Right renal cortex interstitium (tissue), 3 donors: ENCODE measurements at regions not wholly inside any gene's neighbourhood (a gene's known extent, or its start where the extent isn't known, plus 50 kb on each side); places are given as distances from the start of the nearest gene placed in this dataset.

Experiments
- DNase-seq, 3 donors: peaks; one replicate each; pipeline ENCODE4 v3.0.0-alpha.2; 2013; ENCODE audit warnings: low read depth in 3 of 3, low spot score in 2 of 3

DNA sequence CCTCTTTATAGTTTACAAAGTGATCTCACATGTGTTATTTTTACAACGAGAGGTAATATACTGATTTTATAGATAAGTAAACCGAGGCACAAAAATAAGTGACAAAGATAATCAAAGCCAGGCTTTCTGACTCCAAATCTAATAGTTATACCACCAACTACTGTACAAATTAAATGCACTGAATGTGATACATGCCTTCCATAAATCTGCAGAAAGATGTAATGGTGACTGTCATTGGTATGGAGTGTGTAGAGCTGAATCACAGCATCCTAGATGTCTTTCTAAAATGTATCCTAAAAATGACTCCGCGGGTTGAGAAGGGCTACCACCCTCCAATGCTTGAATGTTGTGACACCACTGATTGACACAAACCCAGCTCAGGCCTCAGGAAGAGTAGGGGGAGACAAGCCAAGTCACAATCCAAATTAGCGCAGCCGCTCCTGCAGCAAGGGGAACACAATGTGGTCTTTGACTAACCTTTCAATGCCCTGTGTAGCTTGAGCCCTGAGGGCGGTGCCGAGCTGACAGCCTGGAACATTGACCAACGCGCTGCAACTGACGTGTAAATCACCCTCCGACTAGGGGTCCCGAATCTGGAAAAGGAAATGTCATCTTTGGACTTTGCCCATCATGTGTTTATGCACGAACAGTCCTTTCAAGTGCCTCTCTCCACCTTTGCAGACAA lies 136.8 kb downstream of the OLIG3 start:
- DNase-seq: no peak

DNA sequence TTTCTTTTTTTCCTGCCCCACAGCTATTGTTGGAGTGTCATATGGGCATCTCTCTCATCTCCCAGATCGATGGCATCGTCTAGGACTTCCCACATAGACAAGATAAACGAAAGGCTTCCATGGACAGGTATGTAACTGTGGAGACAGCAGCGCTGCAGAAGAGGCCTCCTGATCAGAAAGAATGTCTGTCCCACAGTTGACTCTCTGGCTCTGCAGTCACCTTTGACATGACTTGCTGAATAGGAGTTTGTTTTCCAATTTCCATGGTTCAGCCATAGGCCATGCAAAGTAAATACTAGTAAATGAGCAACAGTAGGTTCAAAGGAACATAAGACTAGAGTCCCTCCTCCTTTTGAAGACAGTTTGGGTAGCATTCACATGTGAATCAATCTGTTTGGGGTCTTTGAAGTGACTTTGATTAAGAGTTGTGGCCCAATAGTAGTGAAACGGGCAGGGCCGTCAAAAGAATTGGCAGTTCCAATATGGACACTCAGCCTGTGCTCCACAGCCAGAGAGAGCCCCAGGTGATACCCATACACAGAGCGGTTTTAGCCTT lies 134.7 kb upstream of the IFNGR1 start:
- DNase-seq: no peak

DNA sequence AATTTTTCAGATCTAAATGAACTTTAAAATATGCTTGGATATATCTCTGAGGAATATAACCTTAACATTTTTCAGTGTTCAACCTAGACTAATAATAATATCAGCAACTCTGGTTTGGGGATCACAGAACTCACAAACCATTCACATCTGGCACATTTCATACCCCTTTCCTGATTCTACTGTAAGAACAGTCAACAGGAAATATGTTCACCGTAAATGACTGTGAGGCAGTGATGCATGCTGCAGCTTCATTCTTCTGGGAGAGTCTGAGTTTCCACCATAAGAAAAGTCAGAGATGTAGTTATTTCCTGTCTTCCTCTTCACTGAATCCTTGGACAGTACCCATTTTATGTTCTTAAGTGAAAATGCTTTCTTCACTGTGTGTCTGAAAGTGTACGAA lies 134.2 kb upstream of the IFNGR1 start:
- DNase-seq: no peak

DNA sequence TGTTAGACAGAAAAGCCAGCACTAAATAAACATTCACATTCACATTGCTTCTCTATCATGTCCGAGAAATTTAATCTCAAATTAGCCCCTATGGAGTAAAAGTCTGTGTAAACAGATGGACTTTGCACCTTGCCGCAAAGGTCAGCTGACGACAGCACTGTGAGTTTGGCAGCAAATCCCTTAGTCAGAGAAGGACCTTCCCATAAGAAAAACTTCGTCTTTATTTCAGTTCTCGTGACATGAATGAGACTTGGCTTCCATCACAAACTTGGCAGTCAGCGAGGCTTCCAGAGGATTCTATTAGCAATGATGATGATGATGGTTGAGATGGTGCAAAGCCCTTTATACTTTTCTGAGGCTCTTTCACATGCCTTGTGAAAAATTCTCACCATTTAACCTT lies 133.7 kb upstream of the IFNGR1 start:
- no peak for DNase-seq

DNA sequence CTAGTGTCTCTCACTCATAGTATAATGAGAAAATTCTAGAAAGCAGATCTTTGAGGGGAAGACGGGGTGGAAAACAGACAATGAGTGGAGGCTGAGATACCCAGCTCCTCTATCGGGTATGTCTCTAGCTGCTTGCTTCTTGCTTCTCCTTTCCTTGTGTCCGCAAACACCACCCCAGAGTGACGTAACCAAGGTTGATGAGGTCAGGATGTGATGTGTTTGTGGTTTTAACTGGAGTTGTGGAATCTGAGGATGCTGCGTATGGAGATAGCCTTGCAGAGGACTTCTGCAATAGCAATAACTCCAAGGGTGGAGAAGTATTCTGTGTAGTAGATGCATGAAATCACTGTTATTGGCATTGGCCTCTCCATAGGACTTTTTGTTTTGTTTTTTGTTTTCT lies 132.7 kb upstream of the IFNGR1 start:
- DNase-seq: no peak

DNA sequence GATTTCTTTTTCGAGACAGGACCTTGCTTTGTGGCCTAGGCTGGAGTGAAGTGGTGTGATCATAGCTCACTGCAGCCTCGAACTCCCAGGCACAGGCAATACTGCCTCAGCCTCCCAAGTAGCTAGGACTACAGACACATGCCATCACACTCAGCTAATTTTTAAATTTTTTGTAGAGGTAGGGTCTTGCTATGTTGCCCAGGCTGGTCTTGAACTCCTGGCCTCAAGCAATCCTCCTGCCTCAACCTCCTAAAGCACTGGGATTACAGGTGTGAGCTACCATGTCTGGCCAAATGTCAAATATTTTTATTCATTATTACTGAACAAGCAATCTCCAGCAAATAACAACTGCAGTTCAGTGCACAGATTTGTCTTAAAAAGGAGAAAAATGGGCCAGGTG lies 131.7 kb upstream of the IFNGR1 start:
- no peak for DNase-seq

DNA sequence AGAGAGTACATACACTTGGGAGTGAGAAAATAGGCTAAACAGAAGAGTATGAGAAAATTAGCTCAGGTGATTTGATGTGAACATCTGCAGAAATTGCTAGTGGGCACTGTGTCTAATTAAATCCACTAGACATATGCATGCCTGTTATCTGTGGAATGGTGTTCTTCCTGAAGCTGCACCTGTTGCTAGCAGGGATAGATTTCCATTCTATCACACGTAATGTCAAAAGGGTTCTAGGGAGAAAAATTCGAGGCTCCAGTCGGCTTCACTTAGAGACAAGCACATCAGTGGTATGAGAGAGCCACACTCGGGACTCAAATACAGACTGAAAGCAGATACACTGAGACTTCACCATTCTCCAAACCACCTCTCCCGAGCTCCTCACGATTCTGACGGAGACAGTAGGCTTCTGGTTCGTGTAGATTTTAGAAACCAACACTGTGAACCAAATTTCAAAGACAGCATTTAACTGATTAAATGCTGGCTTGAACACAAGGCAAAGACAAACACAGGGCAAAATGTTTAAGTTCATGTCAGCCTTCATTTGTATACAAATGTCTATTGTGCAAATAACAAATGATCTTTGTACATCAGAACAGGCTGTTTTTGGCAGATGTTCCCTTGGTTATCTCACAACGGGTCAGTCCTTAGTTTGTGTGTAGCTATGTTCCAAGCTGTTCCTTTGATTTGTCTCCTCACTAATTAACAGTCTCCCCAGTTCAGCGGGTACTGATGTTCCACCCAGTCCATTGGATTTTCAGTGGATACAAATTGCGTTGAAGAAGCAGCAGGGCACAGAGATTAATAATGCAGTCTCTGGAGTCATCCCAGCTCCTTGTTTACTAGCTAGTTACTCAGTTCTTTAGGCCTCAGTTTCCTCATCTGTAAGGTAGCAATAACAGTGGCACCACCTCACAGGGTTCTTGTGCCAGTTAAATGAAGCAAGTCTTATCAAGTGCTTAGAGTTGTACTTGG lies 131.0 kb upstream of the IFNGR1 start:
- DNase-seq: no peak

DNA sequence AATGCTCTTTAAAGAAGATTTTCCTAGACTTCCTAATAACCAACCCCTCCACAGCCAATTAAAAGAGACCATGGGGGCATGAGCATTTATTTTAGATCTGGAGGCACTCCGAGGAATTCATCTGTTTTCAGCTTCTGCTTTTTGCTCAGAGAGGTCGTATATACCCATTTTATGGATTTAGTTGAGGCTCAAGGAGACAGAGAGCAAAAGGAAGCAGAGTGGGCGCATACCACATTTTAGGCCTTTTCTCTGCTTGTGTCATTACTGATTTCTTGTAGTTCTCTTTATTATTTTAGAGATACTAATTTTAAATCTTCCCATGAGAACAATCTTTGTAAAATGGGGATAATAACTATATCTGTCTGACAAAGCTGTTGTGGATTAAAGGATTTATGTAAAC lies 129.6 kb upstream of the IFNGR1 start:
- DNase-seq: no peak

DNA sequence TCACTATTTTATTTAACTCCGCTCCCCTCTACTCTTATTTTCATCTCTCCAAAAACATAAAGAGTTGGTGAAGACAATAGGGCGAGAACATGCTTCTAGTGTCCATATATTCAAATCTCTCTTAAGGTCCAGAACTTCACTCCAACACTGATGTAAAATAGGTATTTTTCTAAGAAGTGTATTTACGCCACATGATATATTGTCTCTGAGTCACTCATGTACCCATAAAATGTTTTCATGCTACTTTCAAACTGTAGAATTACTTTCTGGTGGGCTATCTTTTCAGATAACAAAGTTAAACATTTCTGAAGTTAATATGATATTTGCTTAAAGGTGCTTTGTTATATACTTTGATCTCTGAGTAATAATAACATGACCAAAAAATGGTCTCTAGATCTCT lies 124.1 kb upstream of the IFNGR1 start:
- DNase-seq: no peak

DNA sequence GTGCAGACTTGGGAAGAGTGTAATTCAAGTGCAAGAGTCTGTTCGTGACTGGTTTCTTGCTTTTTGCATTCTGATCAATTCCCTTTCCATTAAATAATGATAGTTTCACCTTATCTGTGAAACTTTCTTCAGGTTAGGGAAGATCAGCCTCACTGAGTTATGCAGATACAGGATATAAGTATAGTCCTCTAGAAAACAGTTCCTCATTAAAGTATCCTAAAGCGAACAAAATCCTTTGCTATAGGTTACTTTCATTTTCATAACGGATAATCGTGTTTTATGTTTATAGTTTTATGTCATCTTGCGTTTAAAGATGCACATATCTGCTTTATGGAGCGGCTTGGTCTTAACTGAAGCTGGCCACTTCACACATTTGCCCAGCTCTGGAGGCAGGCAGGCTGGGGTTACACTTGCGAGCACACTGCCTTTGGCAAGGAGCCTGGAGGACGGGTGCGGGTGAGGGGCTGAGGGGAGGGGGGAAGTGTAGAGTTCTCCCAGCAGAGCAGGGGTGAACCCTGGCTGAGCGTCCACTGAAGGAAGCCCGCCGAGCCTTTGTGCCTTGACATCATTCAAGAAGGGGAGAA lies 123.5 kb upstream of the IFNGR1 start:
- DNase-seq: no peak

DNA sequence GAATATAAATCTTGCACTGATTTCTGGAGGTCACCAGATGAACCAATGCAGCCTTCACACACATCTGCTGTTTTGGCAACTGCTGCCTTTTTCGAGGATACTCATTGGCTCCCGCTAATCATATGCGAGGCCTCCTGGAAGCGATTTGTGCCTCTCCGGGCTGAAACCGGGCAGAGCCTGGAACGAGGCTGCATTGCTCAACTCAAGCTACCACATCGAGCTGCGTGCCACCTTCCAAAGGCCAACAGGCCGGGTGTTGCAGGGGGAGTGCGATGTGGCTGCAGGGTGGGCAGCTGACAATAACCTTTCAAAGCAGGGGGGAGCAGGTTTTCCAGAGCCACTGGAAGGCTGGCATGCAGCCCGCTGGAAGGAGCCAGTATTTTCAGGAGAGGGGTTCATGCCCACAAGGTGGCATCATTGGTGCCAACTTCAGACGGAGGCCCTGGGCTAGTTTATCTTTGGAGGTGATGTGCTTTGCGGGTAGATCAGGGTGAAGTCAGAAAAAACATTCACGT lies 122.6 kb upstream of the IFNGR1 start:
- DNase-seq: no peak

DNA sequence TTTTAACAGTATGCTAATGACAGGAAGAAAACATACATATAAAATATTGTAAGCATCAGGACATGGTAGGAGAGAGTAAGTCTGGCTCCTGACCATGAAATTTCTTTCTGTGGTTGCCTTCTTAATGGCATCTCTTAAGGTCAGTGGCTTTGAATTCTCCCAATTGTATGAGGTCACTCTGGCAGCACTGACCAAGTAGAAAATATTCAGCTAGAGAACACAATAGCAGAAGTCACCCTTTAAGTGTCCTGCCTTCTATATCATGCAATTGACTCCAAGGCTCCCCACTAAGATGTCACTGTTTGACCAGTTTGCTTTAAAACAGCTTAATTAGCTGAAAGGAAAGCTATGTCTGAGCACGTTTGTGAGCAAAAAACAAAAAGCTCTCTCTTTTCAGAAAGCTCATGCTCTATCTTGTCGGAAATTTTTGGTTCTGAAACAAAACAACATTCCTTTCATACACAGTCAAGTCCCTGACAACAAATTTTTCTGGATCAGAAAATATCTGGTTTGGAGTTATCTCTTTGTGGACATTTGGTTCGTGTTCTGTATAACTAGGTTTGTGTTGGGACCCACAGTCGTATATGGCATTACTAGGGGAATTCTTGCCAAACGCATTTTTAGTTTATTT lies 120.9 kb upstream of the IFNGR1 start:
- no peak for DNase-seq

DNA sequence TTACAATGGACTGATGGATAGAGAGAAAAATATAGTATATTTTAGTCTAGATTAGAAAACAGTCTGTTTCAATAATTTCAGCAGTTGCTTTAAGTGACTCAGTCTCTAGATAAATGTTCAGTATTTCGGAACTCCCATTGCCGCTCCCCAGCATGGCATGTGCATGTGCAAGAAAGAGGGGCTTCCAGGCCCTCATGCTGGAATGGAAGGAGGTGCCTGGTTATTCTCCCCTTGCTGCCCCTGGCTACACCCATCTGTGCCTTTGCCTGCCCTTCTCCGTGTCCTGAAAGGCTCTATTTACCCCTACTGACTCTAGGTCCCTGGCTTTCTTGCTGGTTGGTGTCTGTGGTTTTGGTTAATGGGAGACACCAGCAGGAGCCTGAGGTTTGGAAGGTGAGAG lies 115.7 kb upstream of the IFNGR1 start:
- DNase-seq: no peak

DNA sequence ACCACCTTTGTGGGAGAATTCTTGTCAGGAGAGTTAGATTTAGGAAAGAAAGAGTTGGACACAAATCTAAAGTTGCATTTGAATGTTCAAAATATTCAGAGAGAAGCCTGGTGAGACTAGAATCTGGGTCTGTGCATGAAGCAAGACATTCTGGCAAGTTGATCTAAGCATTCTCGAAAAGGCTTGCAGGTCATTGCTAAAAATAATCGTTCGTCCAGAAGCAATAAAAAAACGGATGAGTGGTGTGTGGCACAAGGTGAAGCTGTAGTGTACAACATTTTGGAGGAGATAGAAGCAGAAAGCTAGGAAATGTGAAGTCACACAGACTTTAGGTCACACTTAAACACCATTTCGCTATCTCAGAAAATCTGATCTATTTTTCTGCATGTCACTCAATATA lies 114.9 kb upstream of the IFNGR1 start:
- no peak for DNase-seq

DNA sequence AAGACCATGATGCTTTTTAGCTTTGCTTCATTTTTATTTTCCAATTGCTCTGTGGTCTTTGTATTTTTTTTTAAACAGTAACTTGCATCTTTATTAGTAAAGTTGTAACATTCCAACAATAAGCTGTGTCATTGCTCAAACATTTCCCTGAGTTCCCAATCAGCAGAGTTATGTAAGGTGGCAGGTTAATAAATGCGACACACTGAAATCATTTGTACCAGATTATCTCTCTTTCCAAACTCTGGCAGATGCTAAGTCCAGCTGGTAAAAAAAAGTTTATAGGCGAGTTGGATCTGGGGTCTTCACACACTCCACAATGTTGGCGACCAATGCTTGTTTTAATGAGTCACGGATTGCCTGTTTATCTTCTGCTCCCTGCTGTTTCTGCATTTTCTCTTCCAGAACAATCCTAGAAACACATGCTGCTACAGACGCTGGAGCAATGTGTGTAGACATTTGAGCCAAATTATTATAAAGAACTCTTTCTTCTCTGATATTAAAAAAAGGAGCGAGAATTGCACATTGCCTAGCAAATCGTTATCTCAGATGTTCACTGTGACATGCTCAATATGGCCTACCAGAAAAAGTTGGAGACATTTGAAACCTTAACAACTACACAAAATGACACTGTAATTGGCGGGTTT lies 113.6 kb upstream of the IFNGR1 start:
- no peak for DNase-seq

DNA sequence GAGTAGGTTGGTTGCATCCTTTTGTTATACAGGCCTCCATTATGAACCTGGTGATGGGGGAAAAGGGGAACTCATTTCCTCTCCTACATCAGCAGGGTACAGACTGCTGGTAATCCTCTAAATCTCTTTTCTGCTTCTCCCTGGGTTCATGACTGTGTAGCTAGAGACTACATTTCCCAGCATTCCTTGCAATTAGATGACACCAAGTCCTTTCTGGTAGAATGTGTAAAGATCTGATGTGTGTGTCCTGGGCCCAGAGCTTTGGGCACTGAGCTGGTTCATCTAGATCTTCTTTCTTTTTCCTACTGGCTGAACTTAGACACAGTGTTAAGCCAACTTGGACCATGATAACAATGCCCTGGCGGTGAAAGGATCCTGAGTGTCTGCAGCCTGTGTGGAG lies 104.7 kb upstream of the IFNGR1 start:
- no peak for DNase-seq

DNA sequence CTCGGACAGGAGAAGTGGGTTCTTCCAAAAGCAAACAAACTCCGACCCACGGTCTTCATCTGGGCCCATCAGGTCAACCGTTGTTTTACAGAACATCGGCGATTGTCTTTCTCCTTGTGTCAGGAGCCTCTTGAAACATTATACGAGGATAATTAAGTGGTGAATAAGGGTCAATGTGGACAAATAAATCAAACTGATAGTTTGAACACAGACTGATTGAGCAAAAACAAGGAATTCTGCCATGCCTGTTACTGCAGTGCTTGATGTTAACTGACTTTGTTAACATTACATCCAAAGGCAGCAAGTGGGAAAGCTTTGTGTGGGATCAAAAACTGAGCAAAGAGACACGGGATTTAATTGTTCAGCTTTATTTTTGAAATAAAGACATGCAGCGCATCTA lies 101.1 kb upstream of the IFNGR1 start:
- DNase-seq: no peak

DNA sequence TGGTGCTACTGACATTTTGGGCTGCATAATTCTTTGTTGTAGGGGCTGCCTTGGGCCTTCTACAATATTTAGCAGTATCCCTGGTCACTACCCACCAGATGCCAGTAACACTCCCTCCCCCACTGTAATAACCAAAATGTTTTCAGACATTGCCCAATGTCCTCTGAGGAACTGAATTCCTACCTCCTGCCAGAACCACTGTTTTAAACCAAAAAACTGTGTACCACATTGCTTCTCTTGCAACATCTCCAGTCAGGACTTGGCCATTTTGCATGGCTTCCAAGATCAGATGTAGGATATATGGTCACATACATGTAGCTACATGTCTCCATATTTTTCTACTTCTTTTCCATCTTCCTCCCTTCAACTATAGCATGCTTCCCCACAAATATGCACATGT lies 97.4 kb upstream of the IFNGR1 start:
- DNase-seq: no peak

DNA sequence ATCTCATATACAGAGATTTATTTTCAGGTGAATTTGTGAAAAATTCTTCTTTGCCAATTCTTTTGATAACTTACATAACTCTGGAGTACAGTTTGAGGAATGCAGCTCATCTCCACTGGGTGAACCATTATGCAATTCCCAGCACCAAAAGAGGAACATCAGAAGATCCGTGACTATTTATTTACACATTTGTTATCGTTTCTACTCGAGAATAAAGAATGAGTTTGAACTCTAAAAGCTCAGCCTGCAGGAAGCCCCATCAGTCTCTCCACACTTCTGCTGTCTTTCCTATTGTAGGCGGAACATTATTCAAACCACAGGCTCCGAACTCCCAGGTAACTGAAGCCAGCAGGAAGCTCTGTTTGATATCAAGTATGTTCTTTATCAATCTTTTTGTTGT lies 95.9 kb upstream of the IFNGR1 start:
- DNase-seq: no peak
